ENCODE measurements at regions not wholly inside any gene's neighbourhood (a gene's known extent, or its start where the extent isn't known, plus 50 kb on each side); places are given as distances from the start of the nearest gene placed in this dataset.

DNA sequence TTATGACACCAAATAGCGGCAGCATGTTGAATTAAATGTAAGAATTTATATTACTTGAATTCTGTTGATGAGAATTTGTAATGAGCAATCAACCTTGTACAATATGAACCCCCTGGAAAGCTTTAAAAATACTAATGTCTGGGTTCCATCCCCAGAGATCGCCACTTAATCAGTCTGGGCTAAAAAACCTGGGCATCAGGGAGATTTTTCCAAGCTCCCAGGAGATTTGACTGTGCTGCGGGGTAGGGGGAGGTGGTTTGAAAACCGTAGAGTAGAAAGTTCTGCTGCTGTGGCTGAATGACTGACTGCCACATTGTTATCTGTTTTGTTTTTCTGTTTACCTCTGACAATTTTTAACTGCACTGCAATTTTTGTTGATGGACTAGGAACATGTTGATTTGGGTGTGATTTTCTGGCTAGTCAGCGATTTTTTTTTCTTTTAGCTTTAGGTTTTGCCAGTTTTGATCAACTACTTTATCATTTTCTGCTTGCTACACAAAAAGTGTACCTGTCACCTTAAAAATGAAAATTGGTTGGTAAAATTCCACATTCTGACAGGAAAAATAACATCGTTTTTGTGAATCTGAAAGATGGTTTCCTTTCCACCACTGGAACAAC lies 79.3 kb downstream of the PCTP start:
- no peak for DNase-seq (ENCODE audit: low spot score)

DNA sequence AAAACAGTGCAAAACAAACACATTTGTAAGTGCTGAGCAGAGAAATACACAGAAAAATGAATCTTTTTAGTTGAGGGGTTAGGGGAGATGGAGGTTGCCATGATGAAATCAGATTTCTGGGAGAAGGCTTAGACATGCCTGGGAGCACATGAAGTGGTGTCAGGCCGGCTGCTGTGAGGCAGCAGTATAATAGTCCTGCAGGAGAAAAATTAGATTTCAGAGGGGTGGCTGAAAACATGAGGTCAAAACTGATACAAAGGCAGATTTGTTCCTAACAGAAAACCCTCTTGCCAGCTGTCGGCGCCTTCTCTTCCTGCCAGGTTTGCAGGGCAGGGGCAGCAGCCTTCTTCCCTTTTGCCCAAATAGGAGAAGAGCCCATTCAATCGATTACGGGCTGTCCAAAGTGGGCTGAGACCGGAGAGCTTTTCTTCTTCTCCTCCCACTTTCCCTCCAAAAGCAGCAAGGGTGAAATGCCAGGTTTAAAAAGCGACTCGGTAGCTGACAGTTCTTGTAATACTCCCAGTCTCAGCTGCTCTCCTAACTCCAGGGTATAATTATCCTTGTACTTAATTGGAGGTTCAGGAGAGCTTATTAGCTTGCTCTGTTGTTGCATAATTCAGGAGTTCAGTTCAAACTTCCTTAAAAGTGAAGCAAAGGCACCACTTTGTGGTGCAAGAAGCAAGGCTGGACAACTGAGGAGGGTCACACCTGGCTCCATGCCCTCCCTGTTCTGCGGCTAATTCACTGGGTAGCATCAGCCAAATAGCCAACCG lies 80.0 kb downstream of the PCTP start:
- DNase-seq (ENCODE audit: low spot score) = no peak

DNA sequence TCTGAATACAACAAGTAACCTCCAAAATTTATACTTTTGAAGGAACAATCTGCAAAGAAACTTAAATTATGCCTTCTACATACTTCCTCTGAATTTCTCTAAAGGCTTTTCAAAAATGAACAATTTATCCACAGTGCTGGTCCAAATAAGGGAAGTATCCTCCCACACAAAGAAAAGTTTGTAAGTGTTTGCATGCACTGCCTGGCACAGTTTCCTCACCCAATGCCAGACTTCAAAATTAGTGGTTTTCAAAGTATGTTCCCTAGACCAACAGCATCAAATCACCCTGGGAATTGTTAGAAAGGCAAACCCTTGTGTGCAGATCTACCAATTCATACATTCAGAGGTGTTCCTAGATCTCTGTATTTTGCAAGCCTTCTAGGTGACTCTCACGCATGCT lies 82.5 kb downstream of the PCTP start:
- DNase-seq (ENCODE audit: low spot score) = no peak

DNA sequence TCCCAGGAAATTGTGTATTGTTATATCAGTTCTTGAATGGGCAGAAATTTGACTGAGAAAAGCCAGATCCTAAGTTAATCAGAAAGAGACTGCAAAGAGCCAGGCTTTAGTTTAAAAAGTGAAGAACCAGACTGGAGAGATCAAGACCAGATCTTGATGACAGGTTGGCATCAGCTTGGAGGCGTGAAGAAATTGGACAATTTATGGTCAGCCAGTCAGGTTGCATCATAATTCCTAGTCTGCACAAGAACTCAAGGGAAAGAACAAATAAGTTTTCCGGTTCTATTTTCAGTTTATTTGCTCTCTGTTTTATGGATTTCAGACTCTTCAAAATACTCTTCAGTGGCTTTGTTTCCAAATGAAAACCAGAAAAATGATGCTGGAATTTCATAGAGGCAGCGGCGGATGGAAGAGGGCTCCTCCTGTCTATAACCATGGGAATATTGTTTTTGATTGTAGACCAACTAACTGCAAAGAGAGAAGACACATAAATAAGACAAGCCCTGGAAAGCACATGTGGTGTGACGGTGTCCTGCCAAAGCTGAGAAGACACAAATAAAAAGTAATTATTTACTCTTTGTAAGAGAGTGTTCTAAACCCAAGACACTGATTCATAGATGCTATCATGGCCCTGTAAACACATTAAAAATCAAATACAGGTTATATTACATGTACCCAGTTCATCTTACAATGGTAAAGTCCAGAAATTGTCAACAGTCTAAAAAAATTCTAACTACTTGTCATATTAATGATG lies 91.7 kb downstream of the PCTP start:
- no peak for DNase-seq (ENCODE audit: low spot score)

DNA sequence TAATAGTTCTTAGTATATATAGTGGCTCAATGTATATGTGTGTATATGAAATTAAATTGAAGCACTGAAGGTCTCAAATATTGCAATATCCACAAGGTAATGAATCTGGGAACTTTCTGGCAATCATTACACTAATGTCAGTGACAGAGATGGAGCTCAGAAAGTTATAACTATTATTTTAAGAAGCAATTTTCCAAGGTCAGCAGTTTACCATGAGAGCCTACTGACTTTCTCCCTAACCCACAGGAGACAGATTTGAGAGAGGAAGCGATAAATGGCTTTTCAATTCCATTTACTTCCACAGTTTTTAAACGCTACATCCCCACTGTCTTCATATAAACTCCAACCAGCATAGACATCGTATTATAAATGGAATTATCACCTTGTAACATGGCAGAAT lies 92.9 kb downstream of the PCTP start:
- DNase-seq (ENCODE audit: low spot score) = no peak

DNA sequence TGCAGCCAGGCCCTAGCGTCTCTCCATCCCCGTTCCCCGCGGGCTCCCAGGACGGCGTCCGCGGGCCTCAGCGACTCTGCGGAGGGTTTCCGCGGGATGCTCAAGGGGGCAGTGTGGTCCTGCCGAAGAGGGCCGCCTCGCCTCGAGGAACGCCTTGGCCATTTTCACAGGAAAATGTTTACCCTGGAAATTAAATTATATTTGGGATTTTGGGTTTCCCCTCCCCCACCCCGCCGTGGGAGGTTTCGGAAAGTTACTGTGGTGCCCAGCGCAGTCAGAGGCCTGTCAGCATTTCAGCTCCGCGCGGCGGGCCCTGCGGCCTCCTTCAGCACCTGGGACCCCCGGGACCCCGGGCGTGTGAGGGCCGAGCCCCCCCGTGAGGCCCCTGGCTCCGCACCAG lies 94.5 kb downstream of the PCTP start:
- DNase-seq (ENCODE audit: low spot score) = peak; percentile 40

DNA sequence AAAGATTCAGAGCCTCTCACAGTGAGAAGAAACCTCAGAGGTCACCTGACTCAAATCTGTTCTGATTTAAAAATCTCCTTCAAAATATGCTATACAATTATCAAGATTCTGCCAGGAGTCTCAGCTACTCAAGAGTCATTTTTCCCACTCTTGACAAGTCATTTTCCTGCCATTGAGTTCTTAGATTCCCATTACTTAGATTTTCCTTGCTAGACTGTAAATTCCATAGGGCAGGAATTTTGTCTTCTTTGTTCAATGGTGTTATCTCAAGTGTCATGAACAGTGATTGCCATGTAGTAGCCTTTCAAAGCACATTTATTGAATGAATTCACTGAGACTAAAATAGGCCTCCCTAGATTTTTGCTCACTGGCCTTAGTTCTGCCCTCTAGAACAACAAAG lies 95.9 kb downstream of the PCTP start:
- DNase-seq (ENCODE audit: low spot score) = no peak

DNA sequence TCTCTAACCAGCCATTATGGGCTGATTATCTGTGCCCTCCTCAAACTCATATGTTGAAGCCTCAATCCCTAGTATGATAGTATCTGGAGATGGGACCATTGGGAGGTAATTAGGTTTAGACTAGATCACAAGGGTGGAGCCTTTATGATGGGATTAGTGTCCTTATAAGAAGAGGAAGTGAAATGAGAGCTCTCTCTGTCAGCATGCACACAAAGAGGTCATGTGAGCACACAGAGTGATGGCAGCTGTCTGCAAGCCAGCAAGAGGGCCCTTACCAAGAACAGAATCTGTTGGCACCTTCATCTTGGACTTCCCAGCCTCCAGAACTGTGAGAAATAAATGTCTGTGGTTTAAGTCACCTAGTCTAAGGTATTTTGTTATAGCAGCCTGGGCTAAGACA lies 101.9 kb downstream of the PCTP start:
- no peak for DNase-seq (ENCODE audit: low spot score)

DNA sequence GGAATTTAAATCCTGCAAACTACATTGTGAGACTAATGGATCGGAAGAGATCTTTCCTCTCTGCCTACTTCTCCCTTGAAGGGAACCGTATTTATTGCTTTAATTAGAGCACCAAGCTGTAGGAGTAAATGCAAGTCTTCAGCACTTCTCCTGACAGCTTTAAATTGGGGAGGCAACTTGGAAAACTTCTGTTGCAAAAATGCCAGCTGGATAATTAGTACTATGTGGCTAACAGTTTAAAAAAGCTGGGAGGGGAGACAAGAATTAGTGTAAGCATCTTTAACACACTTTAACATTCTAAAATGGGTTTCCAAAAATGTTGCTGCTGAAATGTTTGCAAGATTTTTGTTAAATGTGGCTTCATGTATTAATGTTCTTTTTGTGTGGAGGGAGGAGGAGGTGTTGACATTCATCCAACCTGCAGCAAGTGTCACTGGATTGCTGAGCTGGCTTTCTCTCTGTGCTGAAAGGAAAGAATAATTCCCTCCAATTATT lies 108.5 kb downstream of the PCTP start:
- no peak for DNase-seq (ENCODE audit: low spot score)

DNA sequence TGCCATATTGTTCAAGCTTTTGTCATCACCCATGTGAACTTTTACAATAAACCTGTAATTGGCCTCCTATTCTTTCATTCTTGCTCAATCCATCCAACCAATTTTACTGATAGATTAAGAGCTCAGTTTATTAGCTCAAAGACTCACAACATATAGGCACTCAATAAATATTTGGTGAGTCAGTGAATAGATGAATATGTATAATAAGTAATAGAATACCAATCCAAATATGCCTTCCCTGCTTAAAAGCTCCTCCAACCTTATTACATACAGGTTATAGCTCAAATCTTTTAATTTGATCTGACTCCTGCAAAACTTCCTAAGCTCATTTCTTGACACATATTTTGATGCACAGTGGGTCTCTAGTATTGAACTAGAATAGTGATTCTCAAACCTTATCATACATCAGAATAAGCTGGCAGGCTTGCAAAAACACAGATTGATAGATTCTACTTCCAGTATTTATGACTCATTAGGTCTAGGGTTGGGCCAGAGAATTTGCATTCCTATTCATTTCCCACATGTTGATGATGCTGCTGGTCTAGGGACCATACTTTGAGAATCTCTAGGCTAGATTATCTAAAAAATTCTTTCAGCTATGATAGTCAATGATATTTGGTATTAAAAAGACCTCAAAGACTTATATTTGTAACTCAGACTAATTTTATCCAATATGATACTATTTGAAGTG lies 114.4 kb downstream of the PCTP start:
- no peak for DNase-seq (ENCODE audit: low spot score)

DNA sequence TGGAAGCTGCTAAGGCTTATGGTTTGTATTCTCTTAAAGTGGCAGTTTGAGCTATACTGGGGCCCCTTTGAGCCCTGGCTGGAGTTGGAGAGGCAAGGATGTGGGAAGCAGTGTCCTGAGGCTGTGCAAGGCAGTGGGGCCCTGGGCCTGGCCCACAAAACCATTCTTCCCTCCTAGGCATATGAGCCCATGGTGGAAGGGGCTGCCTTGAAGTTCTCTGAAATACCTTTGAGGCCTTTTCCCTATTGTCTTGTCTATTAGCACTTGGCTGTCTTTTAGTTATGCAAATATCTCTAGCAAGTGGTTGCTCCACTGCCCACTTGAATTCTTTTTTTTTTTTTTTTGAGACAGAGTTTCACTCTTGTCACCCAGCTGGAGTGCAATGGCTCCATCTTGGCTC lies 119.2 kb downstream of the PCTP start:
- DNase-seq (ENCODE audit: low spot score) = no peak

DNA sequence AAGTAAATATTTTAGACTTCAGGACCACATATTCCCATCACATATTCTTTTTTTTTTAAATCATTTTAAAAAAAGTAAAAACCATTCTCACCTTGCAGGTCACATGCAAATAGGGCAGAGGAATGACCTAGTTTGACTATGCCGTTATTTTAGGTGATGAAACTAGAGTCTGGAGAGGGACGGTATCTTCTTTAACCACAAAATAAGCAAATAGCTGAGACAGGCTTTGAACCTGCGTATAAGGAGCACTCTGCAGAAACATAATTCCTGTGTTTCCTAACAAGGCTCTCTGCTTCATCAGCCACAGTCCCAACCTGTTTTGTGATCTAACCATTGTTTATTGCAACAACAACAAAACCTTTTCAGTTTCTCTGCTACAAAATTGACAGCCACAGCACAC lies 121.5 kb downstream of the PCTP start:
- DNase-seq (ENCODE audit: low spot score) = no peak

DNA sequence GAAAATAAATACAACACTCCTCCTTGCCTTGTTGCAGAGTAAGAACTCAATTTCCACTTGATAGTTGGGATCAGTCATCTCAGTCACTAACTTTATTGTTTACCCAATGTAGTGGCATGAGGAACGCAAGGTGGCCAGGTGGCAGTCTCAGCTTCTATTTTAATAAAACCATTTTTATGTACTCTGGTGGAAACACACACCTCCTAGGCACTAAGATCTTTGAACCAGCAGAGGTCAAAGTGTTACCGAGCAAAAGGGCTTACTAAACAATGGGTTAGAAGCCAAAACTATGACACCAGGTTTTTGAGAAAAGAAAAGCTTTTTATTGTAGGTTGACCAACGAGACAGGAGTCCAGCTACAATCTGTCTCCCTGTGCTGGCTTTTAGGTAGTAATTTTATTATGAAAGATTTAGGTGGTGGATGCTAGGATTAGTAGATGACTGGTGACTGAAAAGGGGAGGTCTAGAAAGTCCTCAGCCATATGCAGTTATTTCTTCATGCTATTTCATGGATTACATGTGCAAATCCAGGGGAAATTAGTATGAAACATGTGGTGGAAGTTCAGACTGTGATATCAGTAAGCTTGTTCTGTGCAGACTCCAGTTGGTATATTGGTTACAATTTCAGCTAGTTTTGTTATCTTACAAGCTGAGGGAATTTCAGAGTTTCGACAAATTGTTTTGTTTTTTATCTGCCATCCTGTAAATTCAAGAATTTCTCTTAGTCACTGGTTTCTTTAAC lies 122.3 kb downstream of the PCTP start:
- DNase-seq (ENCODE audit: low spot score) = no peak

DNA sequence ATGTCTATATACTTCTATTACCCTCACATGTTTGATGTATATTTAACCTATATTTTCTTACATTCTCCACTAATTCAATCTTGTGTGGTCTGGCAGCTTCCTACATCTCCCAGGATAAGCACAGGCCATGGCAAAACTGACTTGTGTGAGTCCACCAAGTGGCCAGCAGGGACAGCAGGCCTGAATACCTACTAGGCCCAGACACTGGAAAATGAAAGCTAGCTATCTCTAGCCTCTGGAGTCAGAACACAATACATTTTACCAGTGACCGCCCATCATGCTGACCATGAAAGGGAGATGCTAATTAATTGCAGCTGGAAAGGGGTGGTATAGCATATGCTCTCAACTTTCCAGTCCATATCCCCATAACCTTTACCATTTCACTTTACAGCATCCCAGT lies 132.3 kb downstream of the PCTP start:
- no peak for DNase-seq (ENCODE audit: low spot score)

DNA sequence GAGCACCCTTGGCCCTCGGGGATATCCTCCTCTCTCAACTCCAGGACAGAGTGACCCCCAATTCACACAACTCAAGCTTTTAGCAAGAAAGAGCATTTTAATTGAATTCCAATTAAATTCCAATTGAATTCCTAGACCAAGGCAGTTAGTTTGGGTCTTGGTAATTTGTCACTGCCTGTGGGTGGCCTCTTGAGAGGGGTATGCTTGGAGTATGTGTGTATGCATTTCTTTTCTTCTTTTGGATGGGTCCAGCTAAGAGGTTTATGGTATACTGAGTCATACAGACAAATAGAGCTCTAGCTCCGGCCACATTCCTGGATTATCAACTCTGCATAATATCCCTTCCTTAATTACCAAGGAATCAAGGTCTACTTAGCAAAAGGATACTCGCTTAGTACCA lies 136.7 kb downstream of the PCTP start:
- no peak for DNase-seq (ENCODE audit: low spot score)

DNA sequence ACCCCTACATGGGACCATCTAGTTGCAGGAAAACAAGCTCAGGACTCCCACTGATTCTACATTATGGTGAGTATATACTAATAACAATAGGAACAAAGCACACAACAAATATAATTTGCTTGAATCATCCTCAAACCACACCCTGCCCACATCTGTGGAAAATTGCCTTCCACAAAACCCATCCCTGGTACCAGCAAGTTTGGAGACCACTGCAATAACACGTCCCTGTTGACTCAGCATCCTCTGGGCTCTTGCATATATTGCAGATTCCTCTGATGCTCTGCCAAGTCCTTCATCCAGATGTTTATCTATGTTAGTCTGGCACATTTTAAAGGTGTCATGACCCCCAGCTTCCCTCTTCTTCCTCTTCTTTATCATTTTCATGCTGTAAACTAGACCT lies 138.4 kb downstream of the PCTP start:
- DNase-seq (ENCODE audit: low spot score) = no peak

DNA sequence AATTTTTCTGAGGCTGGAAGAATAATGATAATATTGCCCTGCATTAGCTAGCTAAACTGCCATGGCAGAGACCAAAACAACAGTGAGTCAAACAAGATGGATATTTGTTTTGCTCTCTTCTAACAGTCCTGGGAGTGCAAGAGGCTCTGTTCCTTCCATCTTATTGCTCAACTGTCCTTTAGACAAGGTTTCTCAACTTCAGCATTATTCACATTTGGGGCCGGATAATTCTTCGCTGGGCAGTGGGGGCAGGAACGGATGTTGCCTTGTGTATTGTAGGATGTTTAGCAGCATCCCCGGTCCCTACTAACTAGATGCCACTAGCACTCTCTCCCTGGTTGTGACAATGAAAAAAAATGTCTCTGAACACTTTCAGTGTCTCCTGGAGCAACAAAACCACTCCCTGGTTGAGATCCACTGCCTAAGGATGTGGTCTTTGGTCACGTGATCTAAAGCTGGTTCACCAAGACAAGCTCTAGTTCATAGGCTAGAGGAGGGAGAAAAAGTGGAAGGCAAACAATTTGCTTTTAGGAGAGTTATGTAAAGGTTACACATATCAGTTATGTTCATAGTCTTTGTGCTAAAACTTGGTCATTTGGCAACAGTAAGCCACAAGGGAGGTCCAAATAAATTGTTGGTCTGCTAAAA lies 144.4 kb downstream of the PCTP start:
- no peak for DNase-seq (ENCODE audit: low spot score)

DNA sequence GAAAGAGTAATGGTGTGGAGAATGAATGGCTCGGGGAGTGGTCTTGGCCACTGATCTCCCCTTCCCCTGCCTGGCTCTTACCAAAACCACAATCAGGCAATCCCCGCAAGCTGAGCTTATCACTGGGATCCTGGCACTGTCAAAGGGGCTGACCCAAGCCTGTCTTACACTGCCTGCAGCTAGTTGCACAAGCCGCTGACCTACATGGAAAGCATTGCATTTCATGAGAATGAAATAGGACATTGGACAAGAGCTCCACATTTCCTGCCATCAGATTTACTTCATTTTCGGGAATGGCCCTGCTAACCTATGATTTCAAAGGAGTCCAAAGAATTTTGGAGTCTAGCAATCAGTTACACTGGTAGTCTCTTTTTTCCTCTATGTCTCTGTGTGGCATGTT lies 146.4 kb downstream of the PCTP start:
- no peak for DNase-seq (ENCODE audit: low spot score)

DNA sequence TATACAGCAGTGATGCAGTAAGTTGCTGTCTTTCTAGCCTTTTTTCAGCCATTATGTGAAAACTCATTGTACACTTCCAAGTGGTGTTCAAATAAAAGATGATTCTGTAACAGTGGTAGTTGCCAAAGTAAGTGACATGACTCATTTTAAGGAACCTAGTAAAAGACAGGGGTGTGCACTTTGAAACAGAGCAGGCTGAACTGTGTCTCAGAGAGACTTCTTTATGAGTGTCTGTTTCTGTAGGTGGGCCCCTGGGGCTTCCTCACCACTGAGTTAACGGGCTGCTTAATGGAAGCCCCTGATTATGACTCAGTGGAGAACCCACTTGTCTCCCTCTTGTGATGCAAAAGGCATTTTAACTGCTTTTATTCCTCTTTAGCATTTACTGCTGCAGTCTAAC lies 147.3 kb downstream of the PCTP start:
- no peak for DNase-seq (ENCODE audit: low spot score)

DNA sequence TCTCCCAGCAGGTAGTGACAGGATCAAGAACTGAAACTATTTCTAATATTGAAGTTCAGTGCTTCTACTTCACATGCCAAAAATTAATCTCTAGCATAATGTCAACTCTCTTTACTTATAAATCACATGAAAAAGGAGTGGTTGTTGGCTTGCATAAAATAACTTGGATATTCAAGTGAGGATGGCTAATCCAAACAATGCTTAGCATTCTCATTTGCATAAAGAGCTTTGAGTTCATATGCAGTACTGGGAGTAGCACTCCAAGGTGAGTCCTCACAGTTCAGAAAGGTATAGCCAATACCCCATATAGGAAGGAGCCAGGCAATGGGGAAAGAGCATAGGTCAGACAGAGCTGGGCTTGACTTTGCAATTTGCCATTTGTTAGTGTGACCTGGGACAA lies 149.3 kb downstream of the PCTP start:
- no peak for DNase-seq (ENCODE audit: low spot score)

DNA sequence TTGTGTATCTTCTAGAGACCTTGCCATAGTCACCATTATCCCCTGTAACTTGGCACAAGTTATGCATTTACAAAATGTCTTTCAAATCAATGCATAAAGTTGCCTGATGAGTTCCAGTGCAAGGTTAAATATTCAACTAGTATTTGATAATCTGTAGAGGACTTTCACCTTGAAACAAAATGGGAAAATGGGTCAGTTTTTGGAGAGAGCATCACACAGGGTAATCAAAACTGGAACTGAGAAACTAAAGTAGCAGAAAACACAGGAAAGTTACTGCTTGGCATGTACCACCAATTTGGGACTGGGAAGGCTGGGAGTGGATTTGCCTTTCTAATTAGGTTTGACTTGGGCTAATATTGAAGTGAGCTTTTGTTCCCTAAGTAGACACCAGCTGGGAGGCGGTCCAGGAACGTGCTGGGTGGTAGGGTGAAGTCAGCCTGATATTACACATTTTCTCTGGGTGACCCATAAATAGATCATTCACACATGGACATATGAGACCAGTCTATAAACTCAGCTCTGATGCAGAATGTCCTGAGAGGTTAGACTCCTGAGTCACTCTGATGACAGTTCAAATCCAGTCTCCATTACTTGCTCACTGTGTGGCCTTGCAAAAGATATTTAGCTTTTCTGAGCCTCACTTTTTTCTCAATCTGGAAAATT lies 152.3 kb downstream of the PCTP start:
- DNase-seq (ENCODE audit: low spot score) = no peak
